ENCODE measurements at regions not wholly inside any gene's neighbourhood (a gene's known extent, or its start where the extent isn't known, plus 50 kb on each side); places are given as distances from the start of the nearest gene placed in this dataset.

DNA sequence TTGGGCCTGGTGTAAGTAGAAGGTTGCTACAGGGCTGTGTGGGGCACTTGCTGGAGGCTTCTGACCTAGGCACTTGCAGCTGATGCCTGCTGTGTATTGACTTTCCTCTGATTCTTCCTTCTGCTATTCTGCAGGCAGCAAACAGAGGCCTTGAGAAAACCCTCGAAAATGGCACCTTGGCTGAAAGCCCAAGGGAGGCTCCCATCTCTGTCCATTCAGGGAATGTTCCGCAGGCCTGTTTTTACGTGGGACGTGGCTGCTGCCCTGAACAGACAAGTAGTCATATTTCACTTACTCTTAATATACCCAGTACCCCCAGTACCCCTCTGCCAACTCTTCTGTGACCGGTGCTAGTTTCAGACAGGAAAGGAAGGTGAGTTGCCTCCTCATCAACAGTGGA lies 664.7 kb downstream of the INHBA start:
- TF ChIP-seq MYC (IDR thresholded peaks at IDR 0.05; ENCODE audit: borderline replicate concordance, low read length): no peak
- TF ChIP-seq, protein P1, sequence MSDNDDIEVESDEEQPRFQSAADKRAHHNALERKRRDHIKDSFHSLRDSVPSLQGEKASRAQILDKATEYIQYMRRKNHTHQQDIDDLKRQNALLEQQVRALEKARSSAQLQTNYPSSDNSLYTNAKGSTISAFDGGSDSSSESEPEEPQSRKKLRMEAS (IDR thresholded peaks at IDR 0.05): no peak
- TF ChIP-seq, protein P2, sequence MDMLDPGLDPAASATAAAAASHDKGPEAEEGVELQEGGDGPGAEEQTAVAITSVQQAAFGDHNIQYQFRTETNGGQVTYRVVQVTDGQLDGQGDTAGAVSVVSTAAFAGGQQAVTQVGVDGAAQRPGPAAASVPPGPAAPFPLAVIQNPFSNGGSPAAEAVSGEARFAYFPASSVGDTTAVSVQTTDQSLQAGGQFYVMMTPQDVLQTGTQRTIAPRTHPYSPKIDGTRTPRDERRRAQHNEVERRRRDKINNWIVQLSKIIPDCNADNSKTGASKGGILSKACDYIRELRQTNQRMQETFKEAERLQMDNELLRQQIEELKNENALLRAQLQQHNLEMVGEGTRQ (IDR thresholded peaks at IDR 0.05): no peak
- TF ChIP-seq, protein P3, sequence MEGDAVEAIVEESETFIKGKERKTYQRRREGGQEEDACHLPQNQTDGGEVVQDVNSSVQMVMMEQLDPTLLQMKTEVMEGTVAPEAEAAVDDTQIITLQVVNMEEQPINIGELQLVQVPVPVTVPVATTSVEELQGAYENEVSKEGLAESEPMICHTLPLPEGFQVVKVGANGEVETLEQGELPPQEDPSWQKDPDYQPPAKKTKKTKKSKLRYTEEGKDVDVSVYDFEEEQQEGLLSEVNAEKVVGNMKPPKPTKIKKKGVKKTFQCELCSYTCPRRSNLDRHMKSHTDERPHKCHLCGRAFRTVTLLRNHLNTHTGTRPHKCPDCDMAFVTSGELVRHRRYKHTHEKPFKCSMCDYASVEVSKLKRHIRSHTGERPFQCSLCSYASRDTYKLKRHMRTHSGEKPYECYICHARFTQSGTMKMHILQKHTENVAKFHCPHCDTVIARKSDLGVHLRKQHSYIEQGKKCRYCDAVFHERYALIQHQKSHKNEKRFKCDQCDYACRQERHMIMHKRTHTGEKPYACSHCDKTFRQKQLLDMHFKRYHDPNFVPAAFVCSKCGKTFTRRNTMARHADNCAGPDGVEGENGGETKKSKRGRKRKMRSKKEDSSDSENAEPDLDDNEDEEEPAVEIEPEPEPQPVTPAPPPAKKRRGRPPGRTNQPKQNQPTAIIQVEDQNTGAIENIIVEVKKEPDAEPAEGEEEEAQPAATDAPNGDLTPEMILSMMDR (IDR thresholded peaks at IDR 0.05): no peak
- no peak for TF ChIP-seq ZFP36 (IDR thresholded peaks at IDR 0.05; ENCODE audit: borderline replicate concordance, partially characterized antibody)
- TF ChIP-seq POLR2A (IDR thresholded peaks at IDR 0.05; ENCODE audit: low read length): no peak

Measured in A549 (cell line).